Brain microvascular endothelial cell (primary cell): ENCODE measurements at regions not wholly inside any gene's neighbourhood (a gene's known extent, or its start where the extent isn't known, plus 50 kb on each side); places are given as distances from the start of the nearest gene placed in this dataset.

Experiments
- DNase-seq: peaks from one replicate; pipeline ENCODE4 v3.0.0-alpha.2; 2020
- H3K27ac ChIP-seq: fragments of 250-450 bp; sonication (Bioruptor Pico); 2 replicates; pipeline ENCODE4 v1.5.1; 2020; ENCODE audit warnings: mild to moderate bottlenecking, moderate library complexity
- H3K27me3 ChIP-seq: fragments of 250-450 bp; sonication (Bioruptor Pico); replicated peaks from 2 replicates; pipeline ENCODE4 v1.5.1; 2020; ENCODE audit warnings: mild to moderate bottlenecking
- H3K36me3 ChIP-seq: fragments of 250-450 bp; sonication (Bioruptor Pico); replicated peaks from 2 replicates; pipeline ENCODE4 v1.5.1; 2020; ENCODE audit warnings: mild to moderate bottlenecking
- H3K4me3 ChIP-seq: 2 replicates; pipeline ENCODE4 v1.5.1; 2011; ENCODE audit warnings: low read depth, mild to moderate bottlenecking, control low read depth, low read length, moderate library complexity
- CTCF ChIP-seq: IDR thresholded peaks from 2 replicates; pipeline ENCODE4 v1.5.1; 2011; ENCODE audit warnings: low read depth, mild to moderate bottlenecking, moderate library complexity, low read length, control low read depth, inconsistent platforms; ENCODE audit errors: missing control alignments
- in situ Hi-C: cut with HindIII; loops from 2 replicates; pipeline ENCODE4 v1.10.0; 2017; ENCODE audit warnings: low sequenced_read_pairs, low pct_ligation_motif_present

DNA sequence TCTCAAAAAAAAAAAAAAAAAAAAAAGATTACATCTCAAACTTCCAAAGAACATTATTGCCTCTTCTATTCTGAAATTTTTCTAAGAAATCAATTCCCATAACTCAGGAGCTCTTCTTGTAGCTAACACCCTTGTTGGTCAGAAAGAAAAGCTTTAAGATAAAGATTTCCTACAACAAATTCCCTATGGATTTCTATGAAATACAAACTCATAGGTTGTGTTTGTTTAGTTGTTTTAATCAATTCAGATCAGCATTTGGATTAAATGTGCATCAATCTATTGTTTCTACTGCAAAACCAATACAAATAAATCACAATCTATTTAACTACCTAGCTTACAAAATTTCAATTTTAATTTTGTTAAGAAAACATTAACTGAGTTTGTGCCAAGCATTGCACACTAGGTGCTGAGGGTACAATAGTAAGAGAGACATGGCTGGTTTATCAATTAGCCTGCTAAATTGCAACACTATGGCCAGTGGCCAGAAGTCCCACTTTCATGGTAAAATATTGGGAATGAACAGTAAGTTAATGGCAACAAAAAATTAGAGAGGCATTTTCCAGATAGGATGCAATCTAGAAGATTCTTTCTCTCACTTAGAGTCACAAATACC, 80.2 kb upstream of the MYCN start:
- in situ Hi-C loops: no loop called here
- Histone ChIP-seq H3K4me3 (no peak overlapping the region), H3K36me3 (no peaks in the 10 kb centered on the region), H3K27me3 (no peaks in the 10 kb centered on the region), H3K27ac (no peak overlapping the region)
- no peak for TF ChIP-seq CTCF
- no peak for DNase-seq

- no peak for TF ChIP-seq CTCF
- in situ Hi-C loops: no loop called here
- Histone ChIP-seq H3K36me3 (no peaks in the 10 kb centered on the region), H3K4me3 (no peak overlapping the region), H3K27ac (no peak overlapping the region), H3K27me3 (no peaks in the 10 kb centered on the region)
- DNase-seq: no peak
These were observed 79.6 kb upstream of the MYCN start for GRCh38 chr2:15860760-15861159.

DNA sequence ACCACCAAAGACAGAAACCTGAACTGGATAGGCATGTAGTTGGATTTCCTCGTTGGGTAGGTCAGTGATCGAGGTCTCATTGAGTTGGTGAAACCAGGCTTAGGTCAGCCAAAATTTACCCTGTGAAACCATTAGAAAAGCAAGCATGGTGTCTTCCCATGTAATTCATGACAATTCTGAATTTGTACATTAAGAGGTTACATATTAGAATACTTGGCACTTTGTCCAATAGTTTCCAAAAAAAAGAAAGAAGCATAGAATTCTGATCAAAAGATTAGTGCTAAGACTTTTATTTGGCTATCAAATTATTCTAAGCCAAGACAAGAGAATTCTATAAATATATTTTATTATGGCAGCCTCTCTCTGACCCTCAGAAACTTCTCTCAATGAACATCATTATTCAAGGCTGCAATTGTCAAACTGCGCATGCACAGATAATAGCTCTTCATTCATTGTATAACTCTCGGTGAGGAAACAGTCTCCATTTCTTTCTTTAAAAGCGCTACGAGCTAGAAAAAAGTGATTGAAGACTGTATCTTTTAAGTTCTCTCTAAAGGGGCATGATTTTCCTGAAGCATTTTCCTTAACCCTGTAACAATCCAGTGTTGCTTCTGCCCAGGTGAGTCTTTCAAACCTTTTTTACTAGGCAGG, 79.1 kb upstream of the MYCN start:
- H3K27ac ChIP-seq: no peak overlapping the region
- H3K4me3 ChIP-seq: no peak overlapping the region
- no peaks in the 10 kb centered on the region for H3K27me3 ChIP-seq
- TF ChIP-seq CTCF: no peak
- in situ Hi-C loops: no loop called here
- no peak for DNase-seq
- no peaks in the 10 kb centered on the region for H3K36me3 ChIP-seq

- Histone ChIP-seq H3K36me3 (no peaks in the 10 kb centered on the region), H3K4me3 (no peak overlapping the region), H3K27me3 (no peaks in the 10 kb centered on the region), H3K27ac (no peak overlapping the region)
- TF ChIP-seq CTCF: no peak
- no peak for DNase-seq
- in situ Hi-C loops: no loop called here
These were observed 78.5 kb upstream of the MYCN start for GRCh38 chr2:15861898-15862297.

GRCh38 chr2:15863089-15863488, 77.3 kb upstream of the MYCN start:
- no peak for DNase-seq
- no peak overlapping the region for H3K27ac ChIP-seq
- in situ Hi-C loops: no loop called here
- TF ChIP-seq CTCF: no peak
- H3K27me3 ChIP-seq: no peaks in the 10 kb centered on the region
- no peaks in the 10 kb centered on the region for H3K36me3 ChIP-seq
- H3K4me3 ChIP-seq: no peak overlapping the region

DNA sequence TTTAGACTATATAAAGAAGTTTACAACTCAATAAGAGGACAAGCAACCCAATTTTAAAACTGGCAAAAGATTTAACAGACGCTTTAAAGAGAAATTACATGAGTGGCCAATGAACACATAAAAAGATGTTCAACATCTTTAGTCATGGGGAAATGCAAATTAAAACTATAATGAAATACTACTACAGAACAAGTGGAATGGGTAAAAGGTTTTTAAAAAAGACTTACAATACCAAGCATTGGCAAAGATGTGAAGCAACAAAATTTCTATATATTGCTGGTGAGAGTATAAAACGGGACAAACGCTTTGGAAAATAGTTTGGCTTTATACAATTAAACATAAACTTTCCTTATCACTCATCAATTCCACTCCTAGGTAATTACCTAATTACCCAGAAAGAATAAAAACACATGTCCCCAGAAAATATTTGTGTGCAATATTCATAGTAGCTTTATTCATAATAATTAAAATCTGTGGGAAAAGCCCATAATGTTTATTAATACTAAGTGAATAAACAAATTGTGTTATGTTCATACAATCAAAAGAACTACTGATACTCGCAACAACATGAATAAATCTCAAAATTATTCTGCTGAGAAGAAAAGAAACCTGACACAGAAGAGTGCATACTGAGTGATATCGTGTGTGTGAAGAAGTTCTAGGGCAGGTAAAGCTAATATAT, 76.7 kb upstream of the MYCN start:
- H3K36me3 ChIP-seq: no peaks in the 10 kb centered on the region
- no peak for DNase-seq
- no peak overlapping the region for H3K27ac ChIP-seq
- no peaks in the 10 kb centered on the region for H3K27me3 ChIP-seq
- H3K4me3 ChIP-seq: no peak overlapping the region
- in situ Hi-C loops: no loop called here
- no peak for TF ChIP-seq CTCF
